Sigmoid colon (tissue), 6 donors: ENCODE measurements at regions not wholly inside any gene's neighbourhood (a gene's known extent, or its start where the extent isn't known, plus 50 kb on each side); places are given as distances from the start of the nearest gene placed in this dataset.

ENCODE experiments used
- DNase-seq: peaks from one replicate; pipeline ENCODE4 v3.0.0-alpha.2; 2019
- H3K27ac ChIP-seq, 4 donors: fragments of 200-600 bp; sonication (generic); one replicate each; pipeline ENCODE4 v1.5.1; 2016 to 2019; ENCODE audit warnings: mild to moderate bottlenecking in 1 of 4
- H3K27me3 ChIP-seq, 3 donors: fragments of 200-600 bp; sonication (generic); one replicate each; pipeline ENCODE4 v1.5.1; 2019; ENCODE audit warnings: mild to moderate bottlenecking in 1 of 3
- H3K36me3 ChIP-seq, 4 donors: fragments of 200-600 bp; sonication (generic); one replicate each; pipeline ENCODE4 v1.5.1; 2016 to 2019
- H3K4me1 ChIP-seq, 4 donors: fragments of 200-600 bp; sonication (generic); one replicate each; pipeline ENCODE4 v1.5.1; 2017 to 2019
- H3K4me3 ChIP-seq, 4 donors: fragments of 200-600 bp; sonication (generic); one replicate each; pipeline ENCODE4 v1.5.1; 2017 to 2019; ENCODE audit warnings: mild to moderate bottlenecking in 2 of 4, moderate library complexity in 1 of 4
- H3K9me3 ChIP-seq, 4 donors: fragments of 200-600 bp in 3 of 4; sonication (generic) in 3 of 4; one replicate each; pipeline versions ENCODE4 v1.5.1 to v1.6.1; 2013 to 2019
- EP300 ChIP-seq, 4 donors: sonication (generic); formaldehyde crosslinking; IDR thresholded peaks; one replicate each; pipeline ENCODE4 v1.6.1; 2017; ENCODE audit warnings: antibody characterized with exemption in 4 of 4
- POLR2A ChIP-seq, 2 donors: fragments of 450-650 bp; IDR thresholded peaks; one replicate each; pipeline ENCODE4 v1.6.1; 2016; ENCODE audit warnings: antibody characterized with exemption in 2 of 2, mild to moderate bottlenecking in 2 of 2, moderate library complexity in 2 of 2
- POLR2AphosphoS5 ChIP-seq, 4 donors: sonication (generic); formaldehyde crosslinking; IDR thresholded peaks; one replicate each; pipeline ENCODE4 v1.6.1; 2017; ENCODE audit warnings: antibody characterized with exemption in 4 of 4
- WGBS, 2 donors: extraction: QIAGEN DNeasy Blood & Tissue Kit; methylation state at CpG; one replicate each; pipeline ENCODE4 v1.1.7; 2013; 5-methylcytosine and 5-hydroxymethylcytosine counted together
- intact Hi-C: fragments of 100-400 bp; cut with DNase I; formaldehyde crosslinking; loops from one replicate; pipeline ENCODE4 v1.15.1; 2023
- TF ChIP-seq, protein P1 (sequence below), 4 experiments: fragments of 450-650 bp in 3 of 4; fragments of 200-600 bp in 1 of 4; IDR thresholded peaks; one replicate each; pipeline ENCODE4 v1.5.1; 2016 to 2019; ENCODE audit warnings: antibody characterized with exemption in 4 of 4, mild to moderate bottlenecking in 3 of 4, moderate library complexity in 2 of 4
- donor health status: healthy with polysubstance abuse.
- donor health status: healthy.

DNA sequence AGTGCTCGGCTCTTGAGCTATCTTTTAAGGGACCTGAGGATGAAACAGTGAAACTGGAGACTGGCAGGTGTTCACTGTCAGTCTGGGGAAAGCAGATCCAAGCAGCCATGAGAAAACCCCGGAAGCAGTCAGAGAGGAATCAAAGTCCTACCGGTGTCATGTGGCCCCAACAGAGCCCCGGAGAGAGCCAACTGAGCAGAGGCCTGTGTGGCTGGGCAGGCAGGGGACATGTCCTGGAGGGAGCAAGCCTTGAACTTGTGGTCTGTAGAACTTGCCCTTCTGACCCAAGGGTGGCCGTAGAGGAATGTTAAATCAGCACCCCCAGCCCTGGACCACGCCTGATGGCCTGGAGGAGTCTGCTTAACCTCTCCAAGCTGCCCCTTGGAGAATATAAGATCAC is 113.7 kb upstream of the ZNF507 start:
- H3K27ac ChIP-seq: no peak overlapping the region
- 73 to 87% methylated on average over 6 of the region's 6 CpGs for WGBS, 2 donors
- peaks cover 0 to 6% (median 0%) of the 10 kb centered on the region in 3 donors for H3K27me3 ChIP-seq
- H3K4me3 ChIP-seq: no peak overlapping the region
- H3K9me3 ChIP-seq: no peaks in the 10 kb centered on the region
- no peaks in the 10 kb centered on the region for H3K36me3 ChIP-seq
- intact Hi-C loops: no loop called here
- TF ChIP-seq POLR2AphosphoS5 (IDR thresholded peaks at IDR 0.05) (no peak), EP300 (IDR thresholded peaks at IDR 0.05) (no peak), POLR2A (IDR thresholded peaks at IDR 0.05) (no peak)
- TF ChIP-seq, protein P1, sequence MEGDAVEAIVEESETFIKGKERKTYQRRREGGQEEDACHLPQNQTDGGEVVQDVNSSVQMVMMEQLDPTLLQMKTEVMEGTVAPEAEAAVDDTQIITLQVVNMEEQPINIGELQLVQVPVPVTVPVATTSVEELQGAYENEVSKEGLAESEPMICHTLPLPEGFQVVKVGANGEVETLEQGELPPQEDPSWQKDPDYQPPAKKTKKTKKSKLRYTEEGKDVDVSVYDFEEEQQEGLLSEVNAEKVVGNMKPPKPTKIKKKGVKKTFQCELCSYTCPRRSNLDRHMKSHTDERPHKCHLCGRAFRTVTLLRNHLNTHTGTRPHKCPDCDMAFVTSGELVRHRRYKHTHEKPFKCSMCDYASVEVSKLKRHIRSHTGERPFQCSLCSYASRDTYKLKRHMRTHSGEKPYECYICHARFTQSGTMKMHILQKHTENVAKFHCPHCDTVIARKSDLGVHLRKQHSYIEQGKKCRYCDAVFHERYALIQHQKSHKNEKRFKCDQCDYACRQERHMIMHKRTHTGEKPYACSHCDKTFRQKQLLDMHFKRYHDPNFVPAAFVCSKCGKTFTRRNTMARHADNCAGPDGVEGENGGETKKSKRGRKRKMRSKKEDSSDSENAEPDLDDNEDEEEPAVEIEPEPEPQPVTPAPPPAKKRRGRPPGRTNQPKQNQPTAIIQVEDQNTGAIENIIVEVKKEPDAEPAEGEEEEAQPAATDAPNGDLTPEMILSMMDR (IDR thresholded peaks at IDR 0.05): no peak
- DNase-seq: peak; percentile 42
- H3K4me1 ChIP-seq: no peaks in the 10 kb centered on the region

DNA sequence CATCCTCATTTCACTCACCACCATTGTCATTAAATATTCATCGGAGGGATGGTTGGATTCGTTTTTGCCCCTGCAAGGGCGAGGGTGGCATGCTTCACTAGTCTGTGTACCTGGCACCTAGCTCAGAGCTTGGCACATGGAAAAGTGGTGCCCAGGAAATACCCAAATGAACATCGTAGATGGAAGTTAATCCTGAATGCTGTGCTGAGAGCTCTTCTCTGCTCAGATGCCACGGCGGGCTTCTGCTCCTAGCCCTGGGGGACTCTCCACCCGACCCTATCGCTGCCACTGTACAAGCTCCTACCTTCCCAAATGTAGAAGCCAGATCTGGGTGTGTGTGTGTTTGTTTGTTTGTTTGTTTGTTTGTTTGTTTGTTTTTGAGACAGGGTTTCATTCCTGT is 113.0 kb upstream of the ZNF507 start:
- TF ChIP-seq EP300 (IDR thresholded peaks at IDR 0.05) (no peak), POLR2A (IDR thresholded peaks at IDR 0.05) (no peak), POLR2AphosphoS5 (IDR thresholded peaks at IDR 0.05) (no peak)
- Histone ChIP-seq H3K4me1 (no peaks in the 10 kb centered on the region), H3K9me3 (no peaks in the 10 kb centered on the region), H3K27me3 (peaks cover 0 to 6% (median 0%) of the 10 kb centered on the region in 3 donors), H3K27ac (no peak overlapping the region), H3K36me3 (no peaks in the 10 kb centered on the region), H3K4me3 (no peak overlapping the region)
- no peak for DNase-seq
- intact Hi-C loops: no loop called here
- WGBS, 2 donors: 81 to 89% methylated on average over 8 of the region's 8 CpGs

DNA sequence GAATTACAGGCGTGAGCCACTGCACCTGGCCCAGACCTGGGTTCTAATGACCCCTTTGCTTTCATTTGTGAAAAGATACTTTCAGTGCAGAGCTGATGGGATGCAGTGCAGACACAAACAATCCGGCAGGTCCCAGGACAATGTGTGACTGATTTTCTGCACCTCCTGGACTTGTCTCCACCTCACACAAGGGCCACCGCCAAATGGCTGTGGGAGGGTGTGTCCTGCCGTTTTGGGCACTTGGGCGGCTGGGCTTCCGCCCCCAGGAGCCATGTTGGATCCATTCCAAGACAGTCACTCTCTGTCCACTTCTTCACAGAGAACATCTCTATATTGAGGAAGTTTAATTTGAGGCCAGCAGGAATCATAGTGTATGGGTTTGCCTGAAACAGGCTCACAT is 112.3 kb upstream of the ZNF507 start:
- H3K36me3 ChIP-seq: no peaks in the 10 kb centered on the region
- no peaks in the 10 kb centered on the region for H3K9me3 ChIP-seq
- H3K4me3 ChIP-seq: no peak overlapping the region
- TF ChIP-seq POLR2A (IDR thresholded peaks at IDR 0.05) (no peak), EP300 (IDR thresholded peaks at IDR 0.05) (no peak), POLR2AphosphoS5 (IDR thresholded peaks at IDR 0.05) (no peak)
- TF ChIP-seq, protein P1 (IDR thresholded peaks at IDR 0.05): no peak
- no peaks in the 10 kb centered on the region for H3K4me1 ChIP-seq
- H3K27ac ChIP-seq: no peak overlapping the region
- H3K27me3 ChIP-seq: peaks cover 0 to 6% (median 0%) of the 10 kb centered on the region in 3 donors
- intact Hi-C loops: no loop called here
- 35 to 61% methylated on average over 6 of the region's 6 CpGs for WGBS, 2 donors
- DNase-seq: no peak

DNA sequence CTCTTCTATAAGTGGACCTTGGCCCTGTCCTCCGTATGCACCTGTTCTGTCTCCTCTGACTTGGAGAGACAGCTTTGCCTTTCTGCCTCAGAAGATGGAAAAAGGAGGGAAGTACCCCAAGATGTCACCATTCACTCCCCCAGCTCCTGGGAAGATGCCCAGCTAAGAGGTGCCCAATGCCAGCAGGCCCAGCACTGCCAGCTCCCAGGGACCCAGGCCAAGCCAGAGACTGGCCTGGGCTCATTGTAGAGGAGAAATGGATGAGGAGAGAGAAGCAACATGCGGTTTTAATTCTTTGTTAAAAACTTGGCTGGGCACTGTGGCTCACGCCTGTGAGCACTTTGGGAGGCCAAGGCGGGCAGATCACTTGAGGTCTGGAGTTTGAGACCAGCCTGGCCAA is 111.5 kb upstream of the ZNF507 start:
- TF ChIP-seq POLR2AphosphoS5 (IDR thresholded peaks at IDR 0.05): no peak
- no peak for TF ChIP-seq POLR2A (IDR thresholded peaks at IDR 0.05)
- TF ChIP-seq, protein P1 (IDR thresholded peaks at IDR 0.05): no peak
- TF ChIP-seq EP300 (IDR thresholded peaks at IDR 0.05): no peak
- Histone ChIP-seq H3K27me3 (peaks cover 0 to 6% (median 0%) of the 10 kb centered on the region in 3 donors), H3K4me1 (no peaks in the 10 kb centered on the region), H3K36me3 (no peaks in the 10 kb centered on the region), H3K4me3 (no peak overlapping the region), H3K9me3 (no peaks in the 10 kb centered on the region), H3K27ac (no peak overlapping the region)
- intact Hi-C loops: no loop called here
- WGBS, 2 donors: 76 to 91% methylated on average over 4 of the region's 4 CpGs
- no peak for DNase-seq

DNA sequence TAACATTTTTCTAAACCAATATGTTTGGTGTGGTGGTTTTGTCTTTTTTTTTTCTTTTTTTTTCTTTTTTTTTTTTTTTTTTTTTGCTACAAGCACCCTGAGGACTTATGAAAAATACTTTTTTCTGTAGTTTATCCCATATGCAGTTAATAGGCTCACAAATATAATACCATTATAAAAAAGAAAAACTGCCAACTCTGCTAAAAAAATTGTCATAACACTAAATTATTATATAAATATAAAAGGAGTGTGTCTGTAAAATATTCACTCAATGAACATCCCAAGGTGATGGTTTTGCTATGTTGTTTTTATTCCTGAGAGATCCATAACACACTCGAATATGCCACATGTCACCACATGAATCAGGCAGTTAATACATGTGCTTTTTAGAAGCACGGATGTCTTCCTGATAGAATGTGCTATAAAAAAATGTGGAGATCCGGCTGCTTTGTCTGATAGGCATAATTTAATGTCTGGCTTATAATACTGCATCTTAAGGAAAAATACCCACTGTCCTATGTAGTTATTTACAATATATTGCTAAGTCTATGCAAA is 110.7 kb upstream of the ZNF507 start:
- intact Hi-C loops: no loop called here
- WGBS, 2 donors: 61 to 79% methylated on average over 3 of the region's 3 CpGs
- H3K36me3 ChIP-seq: no peaks in the 10 kb centered on the region
- no peaks in the 10 kb centered on the region for H3K9me3 ChIP-seq
- no peak overlapping the region for H3K27ac ChIP-seq
- TF ChIP-seq, protein P1 (IDR thresholded peaks at IDR 0.05): no peak
- TF ChIP-seq POLR2A (IDR thresholded peaks at IDR 0.05) (no peak), POLR2AphosphoS5 (IDR thresholded peaks at IDR 0.05) (no peak), EP300 (IDR thresholded peaks at IDR 0.05) (no peak)
- peaks cover 0 to 6% (median 0%) of the 10 kb centered on the region in 3 donors for H3K27me3 ChIP-seq
- no peaks in the 10 kb centered on the region for H3K4me1 ChIP-seq
- H3K4me3 ChIP-seq: no peak overlapping the region
- no peak for DNase-seq
